ENCODE measurements at regions not wholly inside any gene's neighbourhood (a gene's known extent, or its start where the extent isn't known, plus 50 kb on each side); places are given as distances from the start of the nearest gene placed in this dataset.

GRCh38 chr3:16802389-16802788, 82.4 kb upstream of the PLCL2 start:
- TF ChIP-seq CTCF (IDR thresholded peaks at IDR 0.05; ENCODE audit: insufficient read depth, low read depth, low read length, missing control alignments) = no peak
- DNase-seq (ENCODE audit: low read depth) = peak; percentile 32
- no peak overlapping the region for H3K4me3 ChIP-seq (ENCODE audit: low read depth, low read length)

GRCh38 chr3:16803019-16803418, 81.7 kb upstream of the PLCL2 start:
- no peak overlapping the region for H3K4me3 ChIP-seq (ENCODE audit: low read depth, low read length)
- DNase-seq (ENCODE audit: low read depth) = no peak
- TF ChIP-seq CTCF (IDR thresholded peaks at IDR 0.05; ENCODE audit: insufficient read depth, low read depth, low read length, missing control alignments) = no peak

- no peak for DNase-seq (ENCODE audit: low read depth)
- no peak overlapping the region for H3K4me3 ChIP-seq (ENCODE audit: low read depth, low read length)
- TF ChIP-seq CTCF (IDR thresholded peaks at IDR 0.05; ENCODE audit: insufficient read depth, low read depth, low read length, missing control alignments) = no peak
Observed at GRCh38 chr3:16807391-16807790, 77.4 kb upstream of the PLCL2 start.

- TF ChIP-seq CTCF (IDR thresholded peaks at IDR 0.05; ENCODE audit: insufficient read depth, low read depth, low read length, missing control alignments) = no peak
- DNase-seq (ENCODE audit: low read depth) = no peak
- H3K4me3 ChIP-seq (ENCODE audit: low read depth, low read length) = no peak overlapping the region
Observed at GRCh38 chr3:16808393-16809107, 76.2 kb upstream of the PLCL2 start.

- TF ChIP-seq CTCF (IDR thresholded peaks at IDR 0.05; ENCODE audit: insufficient read depth, low read depth, low read length, missing control alignments) = no peak
- H3K4me3 ChIP-seq (ENCODE audit: low read depth, low read length) = no peak overlapping the region
- DNase-seq (ENCODE audit: low read depth) = no peak
Observed at GRCh38 chr3:16809482-16809881, 75.3 kb upstream of the PLCL2 start.

GRCh38 chr3:16809993-16810392, 74.8 kb upstream of the PLCL2 start:
- TF ChIP-seq CTCF (IDR thresholded peaks at IDR 0.05; ENCODE audit: insufficient read depth, low read depth, low read length, missing control alignments) = no peak
- no peak overlapping the region for H3K4me3 ChIP-seq (ENCODE audit: low read depth, low read length)
- DNase-seq (ENCODE audit: low read depth) = no peak
